ENCODE measurements at regions not wholly inside any gene's neighbourhood (a gene's known extent, or its start where the extent isn't known, plus 50 kb on each side); places are given as distances from the start of the nearest gene placed in this dataset.
A peak's percentile ranks its signal among the peaks of the same experiment; 100 is the strongest.
"Not testable (repeated sequence)": the region's sequence is repeated elsewhere in the genome, so short reads cannot be mapped to it uniquely, and the experiment has no call there.

- not testable (repeated sequence) for DNase-seq
Measured at GRCh38 chr5:134471858-134472449, 53.5 kb upstream of the JADE2 start.

- no peak for DNase-seq
Measured at GRCh38 chr5:134468921-134469400, 56.5 kb upstream of the JADE2 start.

- DNase-seq = no peak
Measured at GRCh38 chr5:134467231-134467630, 55.5 kb upstream of the CDKN2AIPNL start.

GRCh38 chr5:134466241-134467069, 54.8 kb upstream of the CDKN2AIPNL start:
- no peak for DNase-seq

- DNase-seq = peak; percentile 56
Measured at GRCh38 chr5:134465816-134466240, 54.1 kb upstream of the CDKN2AIPNL start.

- DNase-seq = no peak
Measured at GRCh38 chr5:134464988-134465815, 53.5 kb upstream of the CDKN2AIPNL start.

GRCh38 chr5:134463991-134464760, 52.5 kb upstream of the CDKN2AIPNL start:
- no peak for DNase-seq

- no peak for DNase-seq
Measured at GRCh38 chr5:134463176-134463720, 51.6 kb upstream of the CDKN2AIPNL start.

- no peak for DNase-seq
Measured at GRCh38 chr5:134462761-134463160, 51.1 kb upstream of the CDKN2AIPNL start.

GRCh38 chr5:134462047-134462575, 50.4 kb upstream of the CDKN2AIPNL start:
- DNase-seq = no peak
